GM21825 (cell line): ENCODE measurements at regions not wholly inside any gene's neighbourhood (a gene's known extent, or its start where the extent isn't known, plus 50 kb on each side); places are given as distances from the start of the nearest gene placed in this dataset.
"Not testable (repeated sequence)": the region's sequence is repeated elsewhere in the genome, so short reads cannot be mapped to it uniquely, and the experiment has no call there.

Experiments
- ATAC-seq: cut with Tn5 transposase; IDR thresholded peaks from one replicate; pipeline ENCODE4 v1.9.1; 2021; ENCODE audit warnings: mild to moderate bottlenecking, moderate library complexity; ENCODE audit not compliant: unreplicated experiment

GRCh38 chrX:129091097-129091496 lies 432.2 kb downstream of the SMARCA1 start:
- no peak for ATAC-seq

- no peak for ATAC-seq
Measured at GRCh38 chrX:129086802-129087201, 436.5 kb downstream of the SMARCA1 start.

- ATAC-seq: not testable (repeated sequence)
Measured at GRCh38 chrX:129084291-129084690, 439.0 kb downstream of the SMARCA1 start.

GRCh38 chrX:129077424-129078170 lies 445.7 kb downstream of the SMARCA1 start:
- ATAC-seq: no peak

- no peak for ATAC-seq
Measured at GRCh38 chrX:129071390-129071789, 451.9 kb downstream of the SMARCA1 start.

GRCh38 chrX:129065895-129066294 lies 457.4 kb downstream of the SMARCA1 start:
- no peak for ATAC-seq

- ATAC-seq: no peak
Measured at GRCh38 chrX:129058405-129058804, 464.9 kb downstream of the SMARCA1 start.

- no peak for ATAC-seq
Measured at GRCh38 chrX:129043138-129043537, 480.2 kb downstream of the SMARCA1 start.

GRCh38 chrX:129041319-129041718 lies 482.0 kb downstream of the SMARCA1 start:
- no peak for ATAC-seq

GRCh38 chrX:129040124-129040523 lies 483.2 kb downstream of the SMARCA1 start:
- ATAC-seq: no peak

- no peak for ATAC-seq
Measured at GRCh38 chrX:129039176-129039575, 484.1 kb downstream of the SMARCA1 start.

- ATAC-seq: no peak
Measured at GRCh38 chrX:129037389-129037788, 485.9 kb downstream of the SMARCA1 start.

- no peak for ATAC-seq
Measured at GRCh38 chrX:129035180-129035579, 488.1 kb downstream of the SMARCA1 start.

GRCh38 chrX:129034196-129034595 lies 489.1 kb downstream of the SMARCA1 start:
- ATAC-seq: no peak

GRCh38 chrX:129026202-129026601 lies 497.1 kb downstream of the SMARCA1 start:
- ATAC-seq: no peak

GRCh38 chrX:129025376-129025775 lies 497.9 kb downstream of the SMARCA1 start:
- ATAC-seq: no peak

- ATAC-seq: no peak
Measured at GRCh38 chrX:129019412-129019811, 503.9 kb downstream of the SMARCA1 start.

GRCh38 chrX:129015381-129015780 lies 507.9 kb downstream of the SMARCA1 start:
- ATAC-seq: no peak

GRCh38 chrX:129013574-129013973 lies 509.7 kb downstream of the SMARCA1 start:
- ATAC-seq: no peak

- ATAC-seq: no peak
Measured at GRCh38 chrX:129007631-129008030, 515.7 kb downstream of the SMARCA1 start.

GRCh38 chrX:129006491-129006890 lies 516.8 kb downstream of the SMARCA1 start:
- ATAC-seq: no peak

GRCh38 chrX:129000797-129001196 lies 522.5 kb downstream of the SMARCA1 start:
- no peak for ATAC-seq

GRCh38 chrX:129000018-129000417 lies 523.3 kb downstream of the SMARCA1 start:
- ATAC-seq: no peak
